ENCODE measurements at regions not wholly inside any gene's neighbourhood (a gene's known extent, or its start where the extent isn't known, plus 50 kb on each side); places are given as distances from the start of the nearest gene placed in this dataset.

GRCh38 chr7:33698692-33699128 is 206.6 kb upstream of the BMPER start (continued):
- TF ChIP-seq, protein P1, sequence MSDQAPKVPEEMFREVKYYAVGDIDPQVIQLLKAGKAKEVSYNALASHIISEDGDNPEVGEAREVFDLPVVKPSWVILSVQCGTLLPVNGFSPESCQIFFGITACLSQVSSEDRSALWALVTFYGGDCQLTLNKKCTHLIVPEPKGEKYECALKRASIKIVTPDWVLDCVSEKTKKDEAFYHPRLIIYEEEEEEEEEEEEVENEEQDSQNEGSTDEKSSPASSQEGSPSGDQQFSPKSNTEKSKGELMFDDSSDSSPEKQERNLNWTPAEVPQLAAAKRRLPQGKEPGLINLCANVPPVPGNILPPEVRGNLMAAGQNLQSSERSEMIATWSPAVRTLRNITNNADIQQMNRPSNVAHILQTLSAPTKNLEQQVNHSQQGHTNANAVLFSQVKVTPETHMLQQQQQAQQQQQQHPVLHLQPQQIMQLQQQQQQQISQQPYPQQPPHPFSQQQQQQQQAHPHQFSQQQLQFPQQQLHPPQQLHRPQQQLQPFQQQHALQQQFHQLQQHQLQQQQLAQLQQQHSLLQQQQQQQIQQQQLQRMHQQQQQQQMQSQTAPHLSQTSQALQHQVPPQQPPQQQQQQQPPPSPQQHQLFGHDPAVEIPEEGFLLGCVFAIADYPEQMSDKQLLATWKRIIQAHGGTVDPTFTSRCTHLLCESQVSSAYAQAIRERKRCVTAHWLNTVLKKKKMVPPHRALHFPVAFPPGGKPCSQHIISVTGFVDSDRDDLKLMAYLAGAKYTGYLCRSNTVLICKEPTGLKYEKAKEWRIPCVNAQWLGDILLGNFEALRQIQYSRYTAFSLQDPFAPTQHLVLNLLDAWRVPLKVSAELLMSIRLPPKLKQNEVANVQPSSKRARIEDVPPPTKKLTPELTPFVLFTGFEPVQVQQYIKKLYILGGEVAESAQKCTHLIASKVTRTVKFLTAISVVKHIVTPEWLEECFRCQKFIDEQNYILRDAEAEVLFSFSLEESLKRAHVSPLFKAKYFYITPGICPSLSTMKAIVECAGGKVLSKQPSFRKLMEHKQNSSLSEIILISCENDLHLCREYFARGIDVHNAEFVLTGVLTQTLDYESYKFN (CRISPR knock-in tag; conservative IDR thresholded peaks at IDR 0.05) = peak; percentile 71
- no peak for TF ChIP-seq NCOA1 (CRISPR knock-in tag; IDR thresholded peaks at IDR 0.05)
- peak; percentile 28; the same call in 1 of the 2 replicates for TF ChIP-seq FOSL2 (CRISPR knock-in tag; IDR thresholded peaks at IDR 0.05)
- no peak for TF ChIP-seq MLX (CRISPR knock-in tag; IDR thresholded peaks at IDR 0.05)
- TF ChIP-seq, protein P2, sequence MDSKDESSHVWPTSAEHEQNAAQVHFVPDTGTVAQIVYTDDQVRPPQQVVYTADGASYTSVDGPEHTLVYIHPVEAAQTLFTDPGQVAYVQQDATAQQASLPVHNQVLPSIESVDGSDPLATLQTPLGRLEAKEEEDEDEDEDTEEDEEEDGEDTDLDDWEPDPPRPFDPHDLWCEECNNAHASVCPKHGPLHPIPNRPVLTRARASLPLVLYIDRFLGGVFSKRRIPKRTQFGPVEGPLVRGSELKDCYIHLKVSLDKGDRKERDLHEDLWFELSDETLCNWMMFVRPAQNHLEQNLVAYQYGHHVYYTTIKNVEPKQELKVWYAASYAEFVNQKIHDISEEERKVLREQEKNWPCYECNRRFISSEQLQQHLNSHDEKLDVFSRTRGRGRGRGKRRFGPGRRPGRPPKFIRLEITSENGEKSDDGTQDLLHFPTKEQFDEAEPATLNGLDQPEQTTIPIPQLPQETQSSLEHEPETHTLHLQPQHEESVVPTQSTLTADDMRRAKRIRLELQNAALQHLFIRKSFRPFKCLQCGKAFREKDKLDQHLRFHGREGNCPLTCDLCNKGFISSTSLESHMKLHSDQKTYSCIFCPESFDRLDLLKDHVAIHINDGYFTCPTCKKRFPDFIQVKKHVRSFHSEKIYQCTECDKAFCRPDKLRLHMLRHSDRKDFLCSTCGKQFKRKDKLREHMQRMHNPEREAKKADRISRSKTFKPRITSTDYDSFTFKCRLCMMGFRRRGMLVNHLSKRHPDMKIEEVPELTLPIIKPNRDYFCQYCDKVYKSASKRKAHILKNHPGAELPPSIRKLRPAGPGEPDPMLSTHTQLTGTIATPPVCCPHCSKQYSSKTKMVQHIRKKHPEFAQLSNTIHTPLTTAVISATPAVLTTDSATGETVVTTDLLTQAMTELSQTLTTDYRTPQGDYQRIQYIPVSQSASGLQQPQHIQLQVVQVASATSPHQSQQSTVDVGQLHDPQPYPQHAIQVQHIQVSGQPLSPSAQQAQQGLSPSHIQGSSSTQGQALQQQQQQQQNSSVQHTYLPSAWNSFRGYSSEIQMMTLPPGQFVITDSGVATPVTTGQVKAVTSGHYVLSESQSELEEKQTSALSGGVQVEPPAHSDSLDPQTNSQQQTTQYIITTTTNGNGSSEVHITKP (CRISPR knock-in tag; IDR thresholded peaks at IDR 0.05; ENCODE audit: low read depth) = peak; percentile 25; the same call in 1 of the 2 replicates
- TF ChIP-seq HNF4A (CRISPR knock-in tag; IDR thresholded peaks at IDR 0.05) = peak; percentile 46
- TF ChIP-seq KLF16 (CRISPR knock-in tag; IDR thresholded peaks at IDR 0.05) = no peak
- peak; percentile 86 for TF ChIP-seq ASH2L (IDR thresholded peaks at IDR 0.05; ENCODE audit: insufficient read length, low read depth, low read length)
- TF ChIP-seq, protein P3, sequence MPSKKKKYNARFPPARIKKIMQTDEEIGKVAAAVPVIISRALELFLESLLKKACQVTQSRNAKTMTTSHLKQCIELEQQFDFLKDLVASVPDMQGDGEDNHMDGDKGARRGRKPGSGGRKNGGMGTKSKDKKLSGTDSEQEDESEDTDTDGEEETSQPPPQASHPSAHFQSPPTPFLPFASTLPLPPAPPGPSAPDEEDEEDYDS (CRISPR knock-in tag; IDR thresholded peaks at IDR 0.05) = 0 out of 2 replicates have a peak, but pooled peaks have one; percentile 16
- TF ChIP-seq NCOA2 (CRISPR knock-in tag; IDR thresholded peaks at IDR 0.05) = peak; percentile 51; the same call in 1 of the 2 replicates
- peak; percentile 48; the same call in 1 of the 2 replicates for TF ChIP-seq TBX2 (CRISPR knock-in tag; IDR thresholded peaks at IDR 0.05; ENCODE audit: borderline replicate concordance)
- TF ChIP-seq, protein P4, sequence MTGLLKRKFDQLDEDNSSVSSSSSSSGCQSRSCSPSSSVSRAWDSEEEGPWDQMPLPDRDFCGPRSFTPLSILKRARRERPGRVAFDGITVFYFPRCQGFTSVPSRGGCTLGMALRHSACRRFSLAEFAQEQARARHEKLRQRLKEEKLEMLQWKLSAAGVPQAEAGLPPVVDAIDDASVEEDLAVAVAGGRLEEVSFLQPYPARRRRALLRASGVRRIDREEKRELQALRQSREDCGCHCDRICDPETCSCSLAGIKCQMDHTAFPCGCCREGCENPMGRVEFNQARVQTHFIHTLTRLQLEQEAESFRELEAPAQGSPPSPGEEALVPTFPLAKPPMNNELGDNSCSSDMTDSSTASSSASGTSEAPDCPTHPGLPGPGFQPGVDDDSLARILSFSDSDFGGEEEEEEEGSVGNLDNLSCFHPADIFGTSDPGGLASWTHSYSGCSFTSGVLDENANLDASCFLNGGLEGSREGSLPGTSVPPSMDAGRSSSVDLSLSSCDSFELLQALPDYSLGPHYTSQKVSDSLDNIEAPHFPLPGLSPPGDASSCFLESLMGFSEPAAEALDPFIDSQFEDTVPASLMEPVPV (CRISPR knock-in tag; IDR thresholded peaks at IDR 0.05) = no peak
- peak; percentile 70 for TF ChIP-seq EHMT2 (IDR thresholded peaks at IDR 0.05; ENCODE audit: borderline replicate concordance, low read depth, low read length)
- TF ChIP-seq ONECUT2 (CRISPR knock-in tag; IDR thresholded peaks at IDR 0.05) = no peak
- no peak for TF ChIP-seq KLF15 (CRISPR knock-in tag; IDR thresholded peaks at IDR 0.05; ENCODE audit: borderline replicate concordance)
- TF ChIP-seq FIP1L1 (IDR thresholded peaks at IDR 0.05; ENCODE audit: borderline replicate concordance, insufficient read depth, low read depth, low read length) = no peak
- 0 out of 2 replicates have a peak, but pooled peaks have one; percentile 22 for TF ChIP-seq POLR2G (IDR thresholded peaks at IDR 0.05; ENCODE audit: low read depth, low read length)
- peak; percentile 67; the same call in 1 of the 2 replicates for TF ChIP-seq TFAP4 (IDR thresholded peaks at IDR 0.05; ENCODE audit: borderline replicate concordance, low read depth)
- no peak for TF ChIP-seq ZNF230 (CRISPR knock-in tag; IDR thresholded peaks at IDR 0.05)

Measured in HepG2 (cell line).